Liver (tissue), 3 donors: ENCODE measurements at regions not wholly inside any gene's neighbourhood (a gene's known extent, or its start where the extent isn't known, plus 50 kb on each side); places are given as distances from the start of the nearest gene placed in this dataset.

Experiments
- CTCF ChIP-seq: fragments of 150-350 bp; IDR thresholded peaks from 2 replicates; pipeline ENCODE4 v1.5.1; 2017; ENCODE audit warnings: improper control_type of control experiment, low read depth, low read length; ENCODE audit not compliant: missing input control
- EGR1 ChIP-seq, 2 donors: IDR thresholded peaks; 2 replicates each; pipeline ENCODE4 v1.6.1; 2016 to 2018; ENCODE audit warnings: antibody characterized with exemption in 2 of 2, low read depth in 2 of 2
- MAX ChIP-seq: IDR thresholded peaks from 2 replicates; pipeline ENCODE4 v1.6.1; 2016; ENCODE audit warnings: antibody characterized with exemption
- RAD21 ChIP-seq, 2 donors: IDR thresholded peaks; 2 replicates each; pipeline ENCODE4 v1.6.1; 2016; ENCODE audit warnings: antibody characterized with exemption in 2 of 2, mild to moderate bottlenecking in 2 of 2
- SP1 ChIP-seq: IDR thresholded peaks from 2 replicates; pipeline ENCODE4 v1.6.1; 2018; ENCODE audit warnings: antibody characterized with exemption, mild to moderate bottlenecking
- TAF1 ChIP-seq: conservative IDR thresholded peaks from 2 replicates; pipeline ENCODE4 v1.6.1; 2016; ENCODE audit warnings: antibody characterized with exemption, mild to moderate bottlenecking
- YY1 ChIP-seq: IDR thresholded peaks from 2 replicates; pipeline ENCODE4 v1.6.1; 2016; ENCODE audit warnings: antibody characterized with exemption, mild to moderate bottlenecking
- TF ChIP-seq, protein P1 (sequence below): IDR thresholded peaks from 2 replicates; pipeline ENCODE4 v1.6.1; 2016; ENCODE audit warnings: antibody characterized with exemption, mild to moderate bottlenecking
- donor health status: healthy.
- donor health status: healthy.

DNA sequence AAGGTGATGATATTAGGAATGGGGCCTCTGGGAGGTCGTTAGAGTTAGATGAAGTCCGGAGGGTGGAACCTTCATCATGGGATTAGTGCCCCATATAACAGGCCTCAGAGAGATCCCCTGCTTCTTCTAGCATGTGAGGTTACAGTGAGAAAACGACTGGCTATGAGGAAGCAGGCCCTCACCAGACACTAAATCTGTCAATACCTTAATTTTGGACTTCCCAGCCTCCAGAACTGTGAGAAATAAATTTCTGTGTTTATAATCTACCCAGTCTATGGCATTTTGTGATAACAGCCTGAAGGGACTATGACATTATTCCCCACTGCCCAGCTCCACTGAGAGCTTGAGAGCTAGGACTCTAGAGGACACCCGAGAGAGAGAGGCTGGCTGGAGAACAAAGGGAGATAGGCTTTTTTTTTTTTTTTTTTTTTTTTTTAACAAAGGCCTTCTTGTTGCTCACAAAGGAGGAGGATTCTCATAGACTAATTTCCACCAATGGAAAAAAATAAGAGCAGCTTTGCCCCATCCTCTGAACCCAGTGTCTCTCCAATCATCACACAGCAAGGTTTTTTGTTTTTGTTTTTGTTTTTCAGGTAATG lies 87.8 kb upstream of the EEA1 start:
- no peak for TF ChIP-seq CTCF
- no peak for TF ChIP-seq SP1
- TF ChIP-seq YY1, result no peak
- TF ChIP-seq, protein P1, sequence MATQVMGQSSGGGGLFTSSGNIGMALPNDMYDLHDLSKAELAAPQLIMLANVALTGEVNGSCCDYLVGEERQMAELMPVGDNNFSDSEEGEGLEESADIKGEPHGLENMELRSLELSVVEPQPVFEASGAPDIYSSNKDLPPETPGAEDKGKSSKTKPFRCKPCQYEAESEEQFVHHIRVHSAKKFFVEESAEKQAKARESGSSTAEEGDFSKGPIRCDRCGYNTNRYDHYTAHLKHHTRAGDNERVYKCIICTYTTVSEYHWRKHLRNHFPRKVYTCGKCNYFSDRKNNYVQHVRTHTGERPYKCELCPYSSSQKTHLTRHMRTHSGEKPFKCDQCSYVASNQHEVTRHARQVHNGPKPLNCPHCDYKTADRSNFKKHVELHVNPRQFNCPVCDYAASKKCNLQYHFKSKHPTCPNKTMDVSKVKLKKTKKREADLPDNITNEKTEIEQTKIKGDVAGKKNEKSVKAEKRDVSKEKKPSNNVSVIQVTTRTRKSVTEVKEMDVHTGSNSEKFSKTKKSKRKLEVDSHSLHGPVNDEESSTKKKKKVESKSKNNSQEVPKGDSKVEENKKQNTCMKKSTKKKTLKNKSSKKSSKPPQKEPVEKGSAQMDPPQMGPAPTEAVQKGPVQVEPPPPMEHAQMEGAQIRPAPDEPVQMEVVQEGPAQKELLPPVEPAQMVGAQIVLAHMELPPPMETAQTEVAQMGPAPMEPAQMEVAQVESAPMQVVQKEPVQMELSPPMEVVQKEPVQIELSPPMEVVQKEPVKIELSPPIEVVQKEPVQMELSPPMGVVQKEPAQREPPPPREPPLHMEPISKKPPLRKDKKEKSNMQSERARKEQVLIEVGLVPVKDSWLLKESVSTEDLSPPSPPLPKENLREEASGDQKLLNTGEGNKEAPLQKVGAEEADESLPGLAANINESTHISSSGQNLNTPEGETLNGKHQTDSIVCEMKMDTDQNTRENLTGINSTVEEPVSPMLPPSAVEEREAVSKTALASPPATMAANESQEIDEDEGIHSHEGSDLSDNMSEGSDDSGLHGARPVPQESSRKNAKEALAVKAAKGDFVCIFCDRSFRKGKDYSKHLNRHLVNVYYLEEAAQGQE, result no peak
- no peak for TF ChIP-seq TAF1
- TF ChIP-seq EGR1 (IDR thresholded peaks at IDR 0.05; ENCODE audit: low read depth in 2 of 2), result no peak
- TF ChIP-seq MAX, result no peak
- TF ChIP-seq RAD21 (IDR thresholded peaks at IDR 0.05), result no peak
